OCI-LY7 (cell line): ENCODE measurements at regions not wholly inside any gene's neighbourhood (a gene's known extent, or its start where the extent isn't known, plus 50 kb on each side); places are given as distances from the start of the nearest gene placed in this dataset.

Experiments used
- CTCF ChIP-seq: fragments of 200-600 bp; sonication (generic); conservative IDR thresholded peaks from 2 replicates; pipeline ENCODE4 v1.5.1; 2014; ENCODE audit warnings: mild to moderate bottlenecking, antibody characterized with exemption, low read length, moderate library complexity, mixed read lengths
- EZH2phosphoT487 ChIP-seq: fragments of 200-600 bp; sonication (generic); IDR thresholded peaks from 2 replicates; pipeline ENCODE4 v1.6.1; 2018; ENCODE audit warnings: low read depth, borderline replicate concordance, mild to moderate bottlenecking, mixed run types, antibody characterized with exemption, low read length, moderate library complexity, mixed read lengths

GRCh38 chr14:86430853-86431252, 900.9 kb downstream of the FLRT2 start:
- TF ChIP-seq CTCF (no peak), EZH2phosphoT487 (no peak)
